HG02885 (cell line): ENCODE measurements at regions not wholly inside any gene's neighbourhood (a gene's known extent, or its start where the extent isn't known, plus 50 kb on each side); places are given as distances from the start of the nearest gene placed in this dataset.

ENCODE experiments used
- ATAC-seq: cut with Tn5 transposase; IDR thresholded peaks from one replicate; pipeline ENCODE4 v1.9.1; 2021; ENCODE audit warnings: mild to moderate bottlenecking; ENCODE audit not compliant: unreplicated experiment, poor library complexity

DNA sequence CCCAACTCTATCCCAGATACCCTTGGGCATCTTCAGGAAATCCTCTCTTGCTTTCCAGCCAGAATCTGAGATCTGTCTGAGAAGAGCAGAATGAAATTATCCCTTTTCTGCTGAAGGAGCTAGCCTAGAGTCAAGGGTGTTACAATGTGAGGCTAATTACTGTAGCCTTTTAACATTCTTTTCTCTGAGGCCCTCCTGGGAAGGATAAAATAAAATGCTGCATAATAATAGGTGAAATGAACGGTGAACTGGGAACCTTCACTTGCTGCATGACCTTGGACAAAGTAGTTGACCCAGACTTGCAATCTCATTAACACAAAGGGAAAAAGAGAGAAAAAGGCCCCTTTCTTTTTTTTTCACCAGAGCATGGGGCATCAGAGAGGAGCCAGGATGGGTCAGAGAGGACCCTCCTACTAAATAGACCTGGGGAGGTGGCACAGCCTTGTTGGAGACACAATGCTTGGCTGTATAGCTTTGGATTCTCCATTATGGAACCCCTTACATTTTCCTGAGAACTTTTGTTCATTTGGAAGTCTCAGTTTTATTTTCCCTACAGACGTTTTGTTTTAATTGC, 137.0 kb upstream of the LIPC start:
- no peak for ATAC-seq

DNA sequence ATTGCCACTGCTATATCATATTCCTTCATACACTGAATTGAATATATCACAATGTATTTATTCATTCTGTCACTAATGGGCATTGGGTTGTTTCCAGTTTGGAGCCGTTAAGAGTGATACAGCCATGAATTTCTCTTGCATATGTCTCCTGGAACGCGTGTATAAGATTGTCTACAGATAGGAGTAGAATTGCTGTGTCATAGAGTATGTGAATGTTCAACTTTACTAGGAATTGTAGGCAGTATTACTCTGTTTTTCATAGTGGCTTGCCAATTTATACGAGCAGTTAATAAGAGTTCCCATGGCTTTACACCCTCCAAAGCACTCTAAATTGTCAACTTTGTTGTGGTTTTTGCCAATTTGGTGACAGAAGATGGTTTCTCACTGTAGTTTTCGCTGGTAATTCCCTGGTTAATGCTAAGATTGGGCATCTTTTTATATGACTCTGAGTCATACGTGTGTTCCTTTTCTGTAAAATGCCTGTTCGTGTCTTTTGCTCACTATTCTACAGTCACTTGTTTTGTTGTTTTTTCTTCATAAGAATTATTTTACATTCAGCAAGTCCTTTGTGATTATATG, 136.1 kb upstream of the LIPC start:
- no peak for ATAC-seq

- ATAC-seq = no peak
Observed at GRCh38 chr15:58296276-58296675, 135.5 kb upstream of the LIPC start.

DNA sequence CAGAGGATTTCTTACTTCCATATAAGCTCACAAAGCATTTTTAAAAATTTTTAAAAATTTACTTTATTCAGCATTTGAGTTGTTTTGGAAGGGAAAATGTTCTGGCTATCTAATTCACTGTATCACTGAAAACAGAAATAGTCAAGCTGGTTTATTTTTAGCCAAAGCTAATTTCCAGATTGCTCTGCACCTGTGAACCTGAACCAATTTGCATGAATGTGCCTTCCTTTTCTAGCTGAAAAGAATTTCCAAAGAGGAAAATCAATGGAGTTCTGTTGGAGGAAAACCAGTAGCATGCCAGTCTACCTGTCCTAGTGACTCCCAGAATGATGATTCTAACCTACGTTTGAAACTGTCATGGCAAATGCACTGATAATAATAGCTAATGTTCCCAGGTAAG, 134.2 kb upstream of the LIPC start:
- no peak for ATAC-seq

GRCh38 chr15:58298879-58299850, 132.6 kb upstream of the LIPC start:
- ATAC-seq = no peak

GRCh38 chr15:58302832-58303231, 129.0 kb upstream of the LIPC start:
- no peak for ATAC-seq

DNA sequence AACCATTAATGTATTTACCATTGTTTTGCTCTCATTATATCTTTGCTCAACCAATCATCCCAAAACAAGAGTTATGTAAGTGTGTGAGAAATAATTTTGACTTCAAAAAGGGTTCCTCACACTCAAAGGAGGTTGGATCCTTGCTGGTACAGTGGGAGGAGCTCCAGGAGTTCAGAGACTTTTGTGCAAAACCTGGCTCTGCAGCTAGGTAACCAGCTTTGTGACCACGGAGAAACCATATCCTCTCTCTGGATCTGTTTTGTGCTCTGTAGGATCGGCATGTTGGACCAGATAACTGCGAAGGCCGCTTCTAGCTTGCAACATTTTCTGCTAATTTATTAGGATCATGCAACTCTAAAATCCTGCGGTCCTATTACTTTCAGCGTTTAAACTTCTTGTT, 128.6 kb upstream of the LIPC start:
- ATAC-seq = no peak

DNA sequence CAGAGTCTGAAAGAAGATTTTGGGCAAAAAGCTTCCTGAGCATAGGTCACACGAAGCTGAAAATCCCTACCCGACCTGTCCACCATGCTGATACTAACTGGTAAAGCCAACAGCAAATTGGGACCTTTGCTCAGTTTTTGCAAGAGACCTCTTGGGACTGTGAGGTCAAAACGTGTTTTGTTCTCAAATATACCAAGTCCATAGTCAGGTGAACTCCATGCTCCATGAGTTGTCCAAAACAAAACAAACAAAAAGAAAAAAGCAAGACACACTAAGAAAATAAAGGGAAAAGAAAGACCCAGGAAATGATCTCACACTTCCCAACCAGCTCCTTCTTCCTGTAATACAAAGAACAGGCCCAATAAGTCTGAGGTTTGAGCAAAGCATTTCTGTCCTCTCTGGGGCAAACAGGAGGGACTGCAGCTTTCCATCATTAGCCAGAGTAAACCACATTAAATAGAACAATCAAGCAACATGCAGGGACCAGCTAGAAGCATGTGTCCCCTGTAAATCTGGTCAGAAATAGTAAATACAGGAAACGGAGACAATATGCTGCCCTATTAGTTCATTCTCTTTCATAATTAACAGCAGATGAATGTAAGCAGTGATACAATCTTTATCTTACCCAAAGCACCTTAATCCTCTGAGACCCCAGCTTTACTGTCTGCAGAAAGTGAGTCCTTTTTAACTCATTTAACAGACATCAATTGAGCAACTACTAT, 125.0 kb upstream of the LIPC start:
- no peak for ATAC-seq

GRCh38 chr15:58307313-58307961, 124.4 kb upstream of the LIPC start:
- no peak for ATAC-seq

DNA sequence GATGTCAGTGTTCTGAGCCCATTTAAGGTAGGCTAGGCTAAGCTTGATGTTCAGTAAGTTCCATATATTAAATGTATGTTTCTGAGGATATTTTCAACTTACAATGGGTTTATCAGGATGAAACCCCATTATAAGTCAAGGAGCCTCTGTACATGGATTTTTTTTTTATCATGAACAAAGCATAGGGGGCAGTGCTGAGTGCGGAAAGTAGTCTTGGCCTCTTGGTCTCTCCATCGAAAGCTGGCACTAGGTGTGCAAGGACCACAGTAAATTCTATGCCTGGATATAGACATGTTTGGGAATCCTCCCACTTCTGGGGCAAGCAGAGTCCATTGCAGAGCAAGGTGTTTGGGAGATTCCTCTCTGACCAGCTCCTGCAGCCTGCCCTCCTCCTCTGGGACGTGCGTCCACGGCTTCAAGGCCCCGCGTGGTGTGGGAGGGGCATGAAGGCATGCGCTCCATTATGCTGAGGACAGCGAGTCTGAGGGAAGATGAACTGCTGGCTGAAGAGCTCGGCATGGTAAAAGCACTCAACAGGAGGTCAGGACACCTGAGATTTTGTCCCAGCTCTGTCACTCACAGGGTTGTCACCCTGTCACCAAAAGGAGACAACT, 122.9 kb upstream of the LIPC start:
- no peak for ATAC-seq

DNA sequence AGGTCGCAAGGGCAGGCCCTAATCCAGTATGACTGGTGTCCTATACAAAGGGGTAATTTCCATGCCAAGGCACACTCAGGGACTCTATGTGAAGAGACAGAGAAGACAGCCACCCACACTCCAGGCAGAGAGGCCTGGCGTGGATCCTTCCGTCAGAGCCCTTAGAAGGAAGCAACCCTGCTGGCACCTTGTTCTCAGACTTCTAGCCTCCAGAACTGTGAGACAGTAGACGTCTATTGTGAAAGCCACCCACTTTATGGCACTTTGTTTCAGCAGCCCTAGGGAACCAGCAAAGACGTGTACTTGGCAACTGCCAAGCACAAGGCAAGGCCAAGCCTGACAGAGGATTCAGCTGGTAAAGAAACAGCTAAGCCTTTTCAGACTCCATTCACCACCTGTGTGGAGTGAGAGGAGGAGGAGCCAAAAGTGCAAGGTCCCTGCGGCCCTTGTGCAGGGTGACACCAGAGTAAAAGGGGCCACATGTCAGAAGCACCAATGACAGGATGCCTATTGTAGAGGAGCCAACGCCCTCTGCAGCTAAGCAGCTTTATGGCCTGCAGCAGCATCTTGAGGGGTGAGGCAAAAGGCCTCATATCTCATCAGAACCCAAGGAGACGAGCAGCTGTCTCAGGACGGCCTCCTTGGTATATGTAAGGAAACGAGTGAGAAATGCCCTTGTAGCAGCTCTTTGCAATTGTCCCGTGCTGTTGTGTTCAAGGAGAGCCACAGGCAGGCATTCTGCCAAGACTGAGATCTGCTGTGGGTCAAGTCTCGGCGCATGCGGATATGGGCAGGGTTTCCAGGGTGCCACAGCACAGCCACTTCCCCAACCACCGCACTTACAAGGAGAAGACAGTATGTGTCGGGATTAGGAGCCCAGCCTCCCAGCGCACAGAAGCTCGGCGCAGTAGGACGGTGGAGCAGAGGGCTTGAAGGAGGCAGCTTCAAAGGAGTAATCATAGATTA, 121.5 kb upstream of the LIPC start:
- ATAC-seq = no peak

GRCh38 chr15:58311556-58311955, 120.2 kb upstream of the LIPC start:
- no peak for ATAC-seq

DNA sequence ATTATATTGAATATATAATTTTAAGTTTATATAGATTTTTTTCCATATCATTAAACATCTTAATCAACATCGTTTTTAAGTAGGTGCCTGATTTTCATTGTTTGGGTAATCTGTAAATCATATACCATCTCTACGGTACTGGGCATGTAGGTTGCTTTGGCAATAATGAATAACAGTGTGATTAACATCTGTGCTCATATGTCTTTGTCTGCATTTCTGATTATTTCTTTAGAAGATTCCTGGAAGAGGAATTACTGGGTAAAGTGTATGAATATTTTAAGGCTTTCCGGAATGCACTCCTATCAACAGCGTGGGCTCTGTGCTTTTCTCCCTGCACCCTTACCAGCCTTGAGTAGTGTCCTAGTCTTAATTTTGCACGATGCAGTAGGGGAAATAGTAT, 119.8 kb upstream of the LIPC start:
- ATAC-seq = no peak

DNA sequence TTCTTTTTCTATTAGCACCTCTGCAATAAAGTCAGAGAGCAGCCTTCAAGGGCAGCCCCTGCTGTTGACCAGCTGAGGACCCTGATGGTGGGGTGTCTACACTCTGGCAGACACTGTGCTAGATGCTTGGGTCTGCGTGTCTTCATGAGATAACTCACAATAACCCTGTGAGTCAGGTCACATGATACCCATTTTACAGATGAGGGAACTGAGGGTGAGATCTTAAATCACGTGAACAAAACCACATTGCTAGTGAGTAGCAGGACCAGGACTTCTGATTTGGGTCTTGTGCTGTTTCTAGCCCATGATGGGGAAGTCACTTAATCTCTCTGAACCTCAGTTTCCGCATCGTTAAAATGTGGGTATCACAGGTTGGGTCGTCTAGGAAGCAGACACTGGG, 118.5 kb upstream of the LIPC start:
- no peak for ATAC-seq

DNA sequence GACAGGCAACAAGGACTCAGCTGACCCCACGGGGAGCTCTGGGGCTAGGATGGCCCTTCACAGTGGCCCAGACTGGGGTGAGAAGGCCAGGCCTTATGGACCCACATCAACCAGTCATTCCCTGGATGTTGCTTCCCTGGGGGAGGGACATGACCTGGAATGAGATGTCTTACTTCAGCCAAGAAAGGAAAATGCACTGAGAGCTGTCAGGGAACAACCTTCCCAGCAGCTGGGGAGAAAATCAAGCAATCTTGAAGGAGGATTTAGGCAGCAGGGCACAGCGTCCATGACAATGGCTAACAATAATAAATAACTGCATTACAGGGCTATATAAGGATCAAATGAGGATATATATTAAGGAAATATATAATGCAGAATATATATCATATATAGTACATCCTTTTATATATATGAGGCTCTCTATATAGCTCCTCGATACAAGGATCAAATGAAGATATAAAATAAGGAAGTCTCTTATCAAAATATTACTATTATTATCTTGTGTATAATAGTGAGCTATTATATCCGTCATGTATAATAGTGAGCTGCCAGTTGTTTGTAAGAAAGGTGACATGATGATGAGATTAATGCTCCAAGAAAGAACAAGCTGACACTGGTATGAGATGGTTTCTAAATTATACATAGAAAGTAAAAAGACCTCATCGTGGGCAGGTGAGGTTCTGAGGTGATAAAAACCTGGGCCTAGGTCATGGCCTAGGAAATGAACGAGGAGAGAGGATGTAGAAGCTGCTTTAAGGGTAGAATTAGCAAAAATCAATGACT, 117.8 kb upstream of the LIPC start:
- no peak for ATAC-seq

GRCh38 chr15:58314593-58315216, 117.1 kb upstream of the LIPC start:
- ATAC-seq = no peak

DNA sequence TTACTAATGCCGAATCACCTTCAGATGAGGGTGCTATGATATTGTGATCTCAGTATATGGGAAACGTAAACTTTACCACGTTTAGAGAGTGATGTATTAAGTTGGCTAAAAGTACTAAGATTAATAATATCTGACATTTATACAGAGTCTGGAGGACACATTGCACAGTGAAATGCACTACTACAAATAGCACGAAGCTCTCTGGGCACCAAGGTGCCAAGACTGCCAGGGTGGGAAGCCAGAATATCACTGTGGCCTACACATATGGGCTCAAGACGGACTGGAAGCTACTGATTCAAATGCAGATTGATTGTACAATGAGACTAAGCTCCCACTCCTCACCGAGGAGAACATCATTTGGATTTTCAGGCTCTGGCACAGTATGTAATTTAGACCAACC, 113.3 kb upstream of the LIPC start:
- ATAC-seq = no peak

- no peak for ATAC-seq
Observed at GRCh38 chr15:58321034-58321433, 110.8 kb upstream of the LIPC start.
